ENCODE measurements at regions not wholly inside any gene's neighbourhood (a gene's known extent, or its start where the extent isn't known, plus 50 kb on each side); places are given as distances from the start of the nearest gene placed in this dataset.

GRCh38 chr6:14770040-14770439 is 475.8 kb upstream of the JARID2 start:
- Histone ChIP-seq H3K4me3 (no peak overlapping the region), H3K4me1 (peaks cover 0 to 5% (median 0%) of the 10 kb centered on the region in 4 donors), H3K36me3 (no peaks in the 10 kb centered on the region), H3K27ac (no peak overlapping the region), H3K9me3 (no peaks in the 10 kb centered on the region), H3K27me3 (no peaks in the 10 kb centered on the region)
- DNase-seq, result no peak
- TF ChIP-seq POLR2AphosphoS5 (IDR thresholded peaks at IDR 0.05) (no peak), POLR2A (IDR thresholded peaks at IDR 0.05) (no peak), EP300 (IDR thresholded peaks at IDR 0.05) (no peak)
- TF ChIP-seq, protein P1, sequence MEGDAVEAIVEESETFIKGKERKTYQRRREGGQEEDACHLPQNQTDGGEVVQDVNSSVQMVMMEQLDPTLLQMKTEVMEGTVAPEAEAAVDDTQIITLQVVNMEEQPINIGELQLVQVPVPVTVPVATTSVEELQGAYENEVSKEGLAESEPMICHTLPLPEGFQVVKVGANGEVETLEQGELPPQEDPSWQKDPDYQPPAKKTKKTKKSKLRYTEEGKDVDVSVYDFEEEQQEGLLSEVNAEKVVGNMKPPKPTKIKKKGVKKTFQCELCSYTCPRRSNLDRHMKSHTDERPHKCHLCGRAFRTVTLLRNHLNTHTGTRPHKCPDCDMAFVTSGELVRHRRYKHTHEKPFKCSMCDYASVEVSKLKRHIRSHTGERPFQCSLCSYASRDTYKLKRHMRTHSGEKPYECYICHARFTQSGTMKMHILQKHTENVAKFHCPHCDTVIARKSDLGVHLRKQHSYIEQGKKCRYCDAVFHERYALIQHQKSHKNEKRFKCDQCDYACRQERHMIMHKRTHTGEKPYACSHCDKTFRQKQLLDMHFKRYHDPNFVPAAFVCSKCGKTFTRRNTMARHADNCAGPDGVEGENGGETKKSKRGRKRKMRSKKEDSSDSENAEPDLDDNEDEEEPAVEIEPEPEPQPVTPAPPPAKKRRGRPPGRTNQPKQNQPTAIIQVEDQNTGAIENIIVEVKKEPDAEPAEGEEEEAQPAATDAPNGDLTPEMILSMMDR (IDR thresholded peaks at IDR 0.05), result no peak
- intact Hi-C loops (cut with DNase I), result no loop called here
- 82 to 91% methylated on average over 3 of the region's 3 CpGs for WGBS, 2 donors

- intact Hi-C loops (cut with DNase I), result no loop called here
These were observed 475.3 kb upstream of the JARID2 start for GRCh38 chr6:14770572-14770971.

DNA sequence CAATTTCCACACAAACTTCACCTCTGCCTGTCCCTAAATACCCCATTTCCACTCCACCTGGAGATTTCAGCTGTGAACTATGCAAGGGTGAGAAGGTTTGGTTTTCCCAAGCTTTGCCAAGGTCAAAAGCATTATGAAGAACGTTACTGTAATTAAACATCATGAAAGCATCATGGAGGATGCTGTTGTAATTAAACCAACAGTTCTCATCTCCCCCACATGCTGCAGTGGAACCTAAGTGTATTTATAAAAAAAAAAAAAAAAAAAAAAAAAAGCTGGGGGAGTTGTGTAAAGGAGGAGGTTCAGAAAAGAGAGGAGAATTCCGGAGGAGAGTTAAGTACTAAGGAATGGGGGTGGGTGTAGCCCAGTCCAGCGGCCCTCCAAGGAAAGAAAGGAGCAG is 474.9 kb upstream of the JARID2 start:
- Histone ChIP-seq H3K4me3 (no peak overlapping the region), H3K36me3 (no peaks in the 10 kb centered on the region), H3K27me3 (no peaks in the 10 kb centered on the region), H3K4me1 (peaks cover 0 to 5% (median 0%) of the 10 kb centered on the region in 4 donors), H3K9me3 (no peaks in the 10 kb centered on the region), H3K27ac (no peak overlapping the region)
- intact Hi-C loops (cut with DNase I), result no loop called here
- 72 to 78% methylated on average over 3 of the region's 3 CpGs for WGBS, 2 donors
- DNase-seq, result no peak
- TF ChIP-seq POLR2AphosphoS5 (IDR thresholded peaks at IDR 0.05), result no peak
- TF ChIP-seq, protein P1 (IDR thresholded peaks at IDR 0.05), result no peak
- no peak for TF ChIP-seq POLR2A (IDR thresholded peaks at IDR 0.05)
- TF ChIP-seq EP300 (IDR thresholded peaks at IDR 0.05), result no peak

More at GRCh38 chr6:14770572-14770971, 475.3 kb upstream of the JARID2 start:
- no peak for TF ChIP-seq POLR2A (IDR thresholded peaks at IDR 0.05)
- TF ChIP-seq EP300 (IDR thresholded peaks at IDR 0.05), result no peak
- no peak for TF ChIP-seq POLR2AphosphoS5 (IDR thresholded peaks at IDR 0.05)
- TF ChIP-seq, protein P1 (IDR thresholded peaks at IDR 0.05), result no peak
- Histone ChIP-seq H3K36me3 (no peaks in the 10 kb centered on the region), H3K27me3 (no peaks in the 10 kb centered on the region), H3K4me1 (peaks cover 0 to 5% (median 0%) of the 10 kb centered on the region in 4 donors), H3K4me3 (no peak overlapping the region), H3K9me3 (no peaks in the 10 kb centered on the region), H3K27ac (no peak overlapping the region)
- WGBS, 2 donors, result 83 to 87% methylated on average over 6 of the region's 6 CpGs
- DNase-seq, result no peak

DNA sequence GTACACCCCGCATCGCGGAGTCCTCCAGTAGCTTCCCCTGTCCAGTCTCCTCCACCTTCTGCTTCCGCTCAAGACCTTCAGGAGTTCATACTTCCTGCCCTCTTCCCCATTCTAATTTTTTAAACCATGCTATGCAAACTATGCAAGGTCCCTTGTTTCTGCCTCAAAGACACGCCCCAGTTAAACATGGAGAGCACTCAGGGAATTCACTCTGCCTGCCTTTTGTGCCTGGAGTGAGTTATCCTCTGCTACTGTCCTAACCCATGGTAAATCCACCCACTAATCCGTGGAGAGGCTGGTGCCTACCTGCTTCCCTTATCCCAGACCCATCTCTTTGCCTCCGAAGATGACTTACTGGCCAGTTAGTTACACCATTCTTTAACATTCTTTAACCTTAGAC is 473.7 kb upstream of the JARID2 start:
- Histone ChIP-seq H3K36me3 (no peaks in the 10 kb centered on the region), H3K27ac (no peak overlapping the region), H3K9me3 (no peaks in the 10 kb centered on the region), H3K4me1 (peaks cover 0 to 3% (median 0%) of the 10 kb centered on the region in 4 donors), H3K4me3 (no peak overlapping the region), H3K27me3 (no peaks in the 10 kb centered on the region)
- TF ChIP-seq POLR2A (IDR thresholded peaks at IDR 0.05) (no peak), EP300 (IDR thresholded peaks at IDR 0.05) (no peak), POLR2AphosphoS5 (IDR thresholded peaks at IDR 0.05) (no peak)
- TF ChIP-seq, protein P1 (IDR thresholded peaks at IDR 0.05), result no peak
- no peak for DNase-seq
- WGBS, 2 donors, result 94 to 95% methylated on average over 7 of the region's 7 CpGs
- intact Hi-C loops (cut with DNase I), result no loop called here

GRCh38 chr6:14775528-14775927 is 470.3 kb upstream of the JARID2 start:
- Histone ChIP-seq H3K27me3 (no peaks in the 10 kb centered on the region), H3K27ac (no peak overlapping the region), H3K36me3 (no peaks in the 10 kb centered on the region), H3K9me3 (no peaks in the 10 kb centered on the region), H3K4me3 (no peak overlapping the region), H3K4me1 (no peaks in the 10 kb centered on the region)
- 47 to 78% methylated on average over 1 of the region's 1 CpG for WGBS, 2 donors
- TF ChIP-seq EP300 (IDR thresholded peaks at IDR 0.05) (no peak), POLR2A (IDR thresholded peaks at IDR 0.05) (no peak)
- TF ChIP-seq, protein P1 (IDR thresholded peaks at IDR 0.05), result no peak
- no peak for DNase-seq
- intact Hi-C loops (cut with DNase I), result no loop called here

Data from sigmoid colon (tissue), 6 donors.